GM12801 (cell line): ENCODE measurements at regions not wholly inside any gene's neighbourhood (a gene's known extent, or its start where the extent isn't known, plus 50 kb on each side); places are given as distances from the start of the nearest gene placed in this dataset.

Source experiments
- TF ChIP-seq, protein P1 (sequence below): IDR thresholded peaks from one replicate; pipeline ENCODE4 v1.5.1; 2011; ENCODE audit warnings: control low read depth; ENCODE audit not compliant: insufficient read length; ENCODE audit errors: extremely low read depth

DNA sequence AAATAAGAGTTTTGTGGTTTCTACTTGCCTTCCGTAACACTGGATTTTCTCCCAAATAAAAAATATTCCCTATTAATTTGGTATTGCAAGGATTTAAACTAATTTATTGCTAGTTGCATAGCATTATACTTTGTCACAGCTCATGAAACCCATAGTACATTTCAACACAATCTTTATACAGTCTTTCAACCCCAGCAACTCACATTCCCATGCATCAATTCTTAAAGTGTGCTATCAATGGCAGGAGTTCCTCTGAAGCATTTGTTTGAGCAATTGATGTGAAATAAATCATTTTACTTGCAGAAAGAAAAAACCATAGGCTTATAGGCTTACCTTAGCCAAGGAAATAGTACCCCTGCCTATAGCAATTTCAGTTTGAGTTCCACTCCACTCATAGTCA lies 251.9 kb downstream of the PAPSS1 start:
- TF ChIP-seq, protein P1, sequence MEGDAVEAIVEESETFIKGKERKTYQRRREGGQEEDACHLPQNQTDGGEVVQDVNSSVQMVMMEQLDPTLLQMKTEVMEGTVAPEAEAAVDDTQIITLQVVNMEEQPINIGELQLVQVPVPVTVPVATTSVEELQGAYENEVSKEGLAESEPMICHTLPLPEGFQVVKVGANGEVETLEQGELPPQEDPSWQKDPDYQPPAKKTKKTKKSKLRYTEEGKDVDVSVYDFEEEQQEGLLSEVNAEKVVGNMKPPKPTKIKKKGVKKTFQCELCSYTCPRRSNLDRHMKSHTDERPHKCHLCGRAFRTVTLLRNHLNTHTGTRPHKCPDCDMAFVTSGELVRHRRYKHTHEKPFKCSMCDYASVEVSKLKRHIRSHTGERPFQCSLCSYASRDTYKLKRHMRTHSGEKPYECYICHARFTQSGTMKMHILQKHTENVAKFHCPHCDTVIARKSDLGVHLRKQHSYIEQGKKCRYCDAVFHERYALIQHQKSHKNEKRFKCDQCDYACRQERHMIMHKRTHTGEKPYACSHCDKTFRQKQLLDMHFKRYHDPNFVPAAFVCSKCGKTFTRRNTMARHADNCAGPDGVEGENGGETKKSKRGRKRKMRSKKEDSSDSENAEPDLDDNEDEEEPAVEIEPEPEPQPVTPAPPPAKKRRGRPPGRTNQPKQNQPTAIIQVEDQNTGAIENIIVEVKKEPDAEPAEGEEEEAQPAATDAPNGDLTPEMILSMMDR: no peak

DNA sequence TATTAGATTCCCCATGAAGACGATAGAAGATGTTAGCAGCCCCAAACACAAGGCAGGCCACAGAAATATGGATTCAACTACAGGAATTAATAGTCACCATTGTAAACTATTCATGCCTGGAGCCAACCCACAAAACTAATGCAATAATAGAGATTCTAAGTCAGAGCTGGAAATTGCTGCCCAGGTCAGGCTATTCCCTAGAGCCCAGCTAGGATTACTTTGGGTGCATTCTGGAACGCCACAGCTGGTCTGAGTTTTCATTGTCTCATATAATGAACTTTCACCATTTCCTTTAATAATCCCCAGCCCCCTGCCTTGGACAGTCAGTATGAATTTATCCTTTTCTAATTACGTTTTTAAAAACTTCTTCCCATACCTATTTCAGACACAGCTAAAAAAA lies 252.6 kb downstream of the PAPSS1 start:
- TF ChIP-seq, protein P1: no peak

DNA sequence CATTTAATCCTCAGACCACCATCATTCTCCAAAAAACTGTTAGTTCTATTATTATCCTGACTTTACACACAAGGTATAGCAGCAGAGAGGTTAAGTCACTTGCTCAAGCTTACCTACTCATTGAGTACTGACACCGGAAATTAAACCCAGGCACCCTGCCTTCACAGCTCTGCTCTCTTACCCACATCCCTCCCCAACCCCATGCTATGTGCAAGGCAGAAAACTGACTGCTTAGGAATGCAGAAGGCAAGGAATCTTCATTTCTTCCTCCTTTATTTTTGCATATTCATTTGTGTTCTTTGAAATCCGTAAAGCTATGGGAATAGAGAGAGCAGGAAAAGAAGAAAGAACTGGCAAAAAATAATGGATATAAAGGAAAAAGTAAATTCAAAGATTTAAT lies 261.8 kb downstream of the PAPSS1 start:
- TF ChIP-seq, protein P1: no peak

DNA sequence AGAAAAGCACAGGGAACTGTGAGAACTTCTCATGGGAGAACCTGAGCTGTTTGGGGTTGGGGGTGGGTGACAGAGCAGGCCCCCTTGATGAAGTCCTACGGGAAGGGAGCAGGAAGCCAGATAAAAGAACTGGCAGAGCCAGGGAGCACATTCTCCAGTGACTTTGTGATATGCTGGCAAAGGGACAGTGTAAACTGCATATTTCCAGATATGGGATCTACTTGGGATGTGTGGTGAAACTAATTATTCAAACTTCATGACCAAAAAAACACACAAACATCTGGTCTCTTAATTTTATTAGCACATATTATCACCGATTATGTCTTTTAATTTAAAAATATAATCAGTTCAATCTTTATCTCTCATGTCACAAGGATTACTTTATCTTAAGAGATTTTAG lies 266.0 kb downstream of the PAPSS1 start:
- TF ChIP-seq, protein P1: no peak

GRCh38 chr4:107452717-107453630 lies 267.1 kb downstream of the PAPSS1 start:
- TF ChIP-seq, protein P1: no peak

DNA sequence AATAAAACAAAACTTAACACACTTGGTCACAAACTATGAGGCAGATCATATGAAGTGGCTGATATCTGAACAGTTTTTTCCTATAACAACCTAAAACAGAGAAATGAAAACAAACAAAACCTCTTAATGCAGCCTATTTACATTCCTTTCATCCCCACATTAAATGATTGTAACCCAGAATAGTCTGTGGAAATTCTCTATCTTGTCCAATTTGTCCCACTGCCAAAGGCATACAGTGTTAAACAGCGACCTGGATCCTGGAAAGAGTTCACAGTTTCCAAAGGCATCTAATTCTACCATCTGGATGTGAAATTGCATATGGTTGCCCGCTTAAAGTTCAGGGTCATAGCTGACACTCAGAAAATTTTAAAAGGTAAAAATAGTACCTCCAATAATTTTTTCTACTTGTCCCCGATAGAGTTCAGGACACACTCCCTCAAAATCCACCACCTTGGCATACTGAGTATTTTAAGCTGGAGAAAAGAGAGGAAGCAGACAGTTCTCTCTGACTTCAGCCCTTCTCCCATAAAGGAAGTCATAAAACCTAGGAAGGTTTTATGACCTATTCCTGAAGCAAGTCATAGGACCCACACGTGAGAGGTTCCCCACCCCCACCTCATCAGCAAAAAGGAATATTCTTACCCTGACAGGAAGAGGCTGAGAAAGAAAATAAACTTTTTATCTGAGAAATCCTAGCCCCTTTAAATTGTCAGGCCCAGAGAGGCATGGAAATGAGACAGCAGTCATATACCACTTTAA lies 270.2 kb downstream of the PAPSS1 start:
- TF ChIP-seq, protein P1: no peak

DNA sequence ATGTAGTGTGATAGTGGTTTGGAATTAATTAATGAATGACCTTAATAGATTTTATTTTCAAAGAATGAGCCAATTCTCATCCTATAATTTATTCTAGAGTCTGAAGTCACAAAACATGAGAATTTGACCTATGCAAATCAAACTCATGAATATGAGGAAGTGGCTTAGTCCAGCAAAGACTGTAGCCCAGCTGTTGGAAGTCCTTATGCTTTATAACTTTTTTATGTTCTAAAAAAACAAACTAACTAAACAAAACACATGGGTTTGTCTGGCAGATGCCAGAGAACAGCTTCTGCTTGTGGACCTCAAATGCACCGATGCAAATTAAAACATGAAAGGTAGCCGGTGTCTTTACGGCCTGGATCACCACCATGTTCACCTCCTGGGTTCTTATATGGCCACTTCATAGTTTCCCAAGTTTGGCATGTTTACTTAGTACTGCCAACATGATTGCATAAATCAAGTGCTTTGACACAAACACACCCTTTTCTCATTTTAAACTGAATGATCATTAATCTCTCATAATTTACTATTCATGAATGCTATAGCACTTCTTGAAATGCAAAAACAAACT lies 277.4 kb downstream of the PAPSS1 start:
- TF ChIP-seq, protein P1: no peak
